Smooth muscle cell (in vitro differentiated cells): ENCODE measurements at regions not wholly inside any gene's neighbourhood (a gene's known extent, or its start where the extent isn't known, plus 50 kb on each side); places are given as distances from the start of the nearest gene placed in this dataset.

ENCODE experiments used
- DNase-seq: peaks from one replicate; lab custom pipeline; 2025; ENCODE audit not compliant: unreplicated experiment; lab: John Stamatoyannopoulos, UW
- H2AFZ ChIP-seq: fragments of 200-600 bp; sonication (generic); 2 replicates; pipeline ENCODE4 v1.6.0; 2016; ENCODE audit warnings: antibody characterized with exemption, low read depth, mild to moderate bottlenecking
- H3F3A ChIP-seq: fragments of 200-600 bp; sonication (generic); 2 replicates; pipeline ENCODE4 v1.6.0; 2017; ENCODE audit warnings: antibody characterized with exemption, low read depth
- H3K27ac ChIP-seq: fragments of 200-600 bp; sonication (generic); 2 replicates; pipeline ENCODE4 v1.5.1; 2016; ENCODE audit warnings: low read depth, mild to moderate bottlenecking
- H3K27me3 ChIP-seq: fragments of 200-600 bp; sonication (generic); 2 replicates; pipeline ENCODE4 v1.6.1; 2016; ENCODE audit warnings: low read depth, mild to moderate bottlenecking
- H3K36me3 ChIP-seq: fragments of 200-600 bp; sonication (generic); 2 replicates; pipeline ENCODE4 v1.5.1; 2016; ENCODE audit warnings: low read depth
- H3K4me1 ChIP-seq: fragments of 200-600 bp; sonication (generic); 2 replicates; pipeline ENCODE4 v1.5.1; 2016; ENCODE audit warnings: low read depth
- H3K4me2 ChIP-seq: fragments of 200-600 bp; sonication (generic); 2 replicates; pipeline ENCODE4 v1.6.0; 2016; ENCODE audit warnings: mild to moderate bottlenecking
- H3K4me3 ChIP-seq: fragments of 200-600 bp; sonication (generic); 2 replicates; pipeline ENCODE4 v1.5.1; 2016; ENCODE audit warnings: mild to moderate bottlenecking
- H3K79me2 ChIP-seq: fragments of 200-600 bp; sonication (generic); 2 replicates; pipeline ENCODE4 v1.6.0; 2016; ENCODE audit warnings: low read depth, mild to moderate bottlenecking
- H3K9ac ChIP-seq: fragments of 200-600 bp; sonication (generic); 2 replicates; pipeline ENCODE4 v1.6.0; 2016; ENCODE audit warnings: low read depth
- H3K9me3 ChIP-seq: fragments of 200-600 bp; sonication (generic); replicated peaks from 2 replicates; pipeline ENCODE4 v1.5.1; 2016; ENCODE audit warnings: low read depth
- H4K20me1 ChIP-seq: fragments of 200-600 bp; sonication (generic); 2 replicates; pipeline ENCODE4 v1.6.0; 2016; ENCODE audit warnings: low read depth
- WGBS: methylation state at CpG from one replicate; pipeline ENCODE4 v1.1.7; 2016; ENCODE audit warnings: low lambda C conversion rate; 5-methylcytosine and 5-hydroxymethylcytosine counted together
- TF ChIP-seq, protein P1 (sequence below): fragments of 200-600 bp; sonication (generic); IDR thresholded peaks from 2 replicates; pipeline ENCODE4 v1.5.1; 2017; ENCODE audit warnings: borderline replicate concordance, mild to moderate bottlenecking, antibody characterized with exemption; ENCODE audit not compliant: insufficient read depth, poor library complexity, severe bottlenecking

DNA sequence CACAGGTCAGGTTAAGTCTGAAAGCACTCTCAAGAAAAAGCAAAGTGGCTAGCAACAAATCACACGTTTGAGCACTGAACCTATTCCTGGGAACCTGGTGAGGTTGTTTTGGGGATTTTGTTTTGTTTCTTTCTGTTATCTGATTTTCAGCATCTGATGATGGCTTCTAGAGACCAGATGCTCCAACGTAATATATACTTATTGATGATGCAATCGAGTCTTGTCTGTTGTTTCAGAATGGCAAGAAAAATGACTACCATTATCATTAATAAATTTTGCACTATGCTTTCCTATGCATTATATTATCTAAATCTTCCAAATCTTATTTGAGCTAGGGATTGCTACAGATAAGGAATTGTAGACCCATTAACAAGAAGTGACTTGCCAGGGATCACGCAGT lies 312.3 kb upstream of the FAT3 start:
- no peak overlapping the region for H2AFZ ChIP-seq

DNA sequence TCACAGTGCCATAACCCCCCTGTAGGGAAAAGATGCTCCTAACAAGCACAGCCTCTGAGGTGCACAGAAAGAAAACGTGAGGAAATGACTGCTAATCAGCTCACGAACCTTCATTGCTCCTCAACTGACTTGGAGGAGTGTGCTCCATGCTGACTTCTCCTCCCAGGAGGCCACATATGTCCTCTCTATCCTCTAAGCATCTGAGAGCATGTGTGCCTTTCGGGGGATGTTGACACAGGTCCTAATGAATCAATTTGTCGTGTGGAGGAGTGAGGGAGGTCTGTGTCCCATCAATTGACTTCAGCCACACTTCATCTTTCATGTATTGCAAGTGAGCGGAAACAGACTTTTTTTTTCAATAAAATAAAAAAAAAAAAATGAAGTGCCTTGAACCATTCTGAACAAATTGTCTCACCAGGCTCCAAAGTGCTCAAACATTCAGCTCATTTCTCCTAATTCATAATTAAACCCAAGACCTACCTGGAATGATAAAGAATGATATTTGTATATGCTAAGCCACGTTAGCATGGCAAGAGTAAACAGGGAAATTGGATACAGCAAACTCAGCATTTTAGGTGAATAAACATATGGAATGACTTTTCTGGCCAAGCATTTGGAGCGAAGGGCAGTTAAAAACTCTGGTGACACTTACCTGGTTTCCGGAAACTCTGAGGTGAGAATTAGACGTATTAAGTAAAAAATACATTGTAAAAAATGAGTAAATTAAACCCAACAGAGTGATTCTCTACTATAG lies 317.6 kb upstream of the FAT3 start:
- whole genome bisulfite sequencing: 87% methylated on average over 9 of the region's 9 CpGs
- Histone ChIP-seq H3K36me3 (no peaks in the 10 kb centered on the region), H3K27me3 (no peaks in the 10 kb centered on the region), H3F3A (no peaks in the 10 kb centered on the region), H3K79me2 (no peaks in the 10 kb centered on the region), H3K27ac (no peak overlapping the region), H3K9me3 (no peaks in the 10 kb centered on the region), H3K4me1 (no peaks in the 10 kb centered on the region), H2AFZ (no peak overlapping the region), H3K9ac (no peak overlapping the region), H4K20me1 (no peaks in the 10 kb centered on the region), H3K4me2 (no peak overlapping the region), H3K4me3 (no peak overlapping the region)
- TF ChIP-seq, protein P1, sequence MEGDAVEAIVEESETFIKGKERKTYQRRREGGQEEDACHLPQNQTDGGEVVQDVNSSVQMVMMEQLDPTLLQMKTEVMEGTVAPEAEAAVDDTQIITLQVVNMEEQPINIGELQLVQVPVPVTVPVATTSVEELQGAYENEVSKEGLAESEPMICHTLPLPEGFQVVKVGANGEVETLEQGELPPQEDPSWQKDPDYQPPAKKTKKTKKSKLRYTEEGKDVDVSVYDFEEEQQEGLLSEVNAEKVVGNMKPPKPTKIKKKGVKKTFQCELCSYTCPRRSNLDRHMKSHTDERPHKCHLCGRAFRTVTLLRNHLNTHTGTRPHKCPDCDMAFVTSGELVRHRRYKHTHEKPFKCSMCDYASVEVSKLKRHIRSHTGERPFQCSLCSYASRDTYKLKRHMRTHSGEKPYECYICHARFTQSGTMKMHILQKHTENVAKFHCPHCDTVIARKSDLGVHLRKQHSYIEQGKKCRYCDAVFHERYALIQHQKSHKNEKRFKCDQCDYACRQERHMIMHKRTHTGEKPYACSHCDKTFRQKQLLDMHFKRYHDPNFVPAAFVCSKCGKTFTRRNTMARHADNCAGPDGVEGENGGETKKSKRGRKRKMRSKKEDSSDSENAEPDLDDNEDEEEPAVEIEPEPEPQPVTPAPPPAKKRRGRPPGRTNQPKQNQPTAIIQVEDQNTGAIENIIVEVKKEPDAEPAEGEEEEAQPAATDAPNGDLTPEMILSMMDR: no peak
- no peak for DNase-seq

More for the DNA sequence above, 312.3 kb upstream of the FAT3 start:
- Histone ChIP-seq H3K4me2 (no peak overlapping the region), H3K4me1 (no peaks in the 10 kb centered on the region), H3K4me3 (no peak overlapping the region), H3K36me3 (no peaks in the 10 kb centered on the region), H3F3A (no peaks in the 10 kb centered on the region), H3K79me2 (no peaks in the 10 kb centered on the region), H3K9me3 (no peaks in the 10 kb centered on the region), H3K27me3 (no peaks in the 10 kb centered on the region), H3K9ac (no peak overlapping the region), H4K20me1 (no peaks in the 10 kb centered on the region), H3K27ac (no peak overlapping the region)
- TF ChIP-seq, protein P1: no peak
- DNase-seq: no peak
- 76% methylated on average over 4 of the region's 4 CpGs for WGBS

DNA sequence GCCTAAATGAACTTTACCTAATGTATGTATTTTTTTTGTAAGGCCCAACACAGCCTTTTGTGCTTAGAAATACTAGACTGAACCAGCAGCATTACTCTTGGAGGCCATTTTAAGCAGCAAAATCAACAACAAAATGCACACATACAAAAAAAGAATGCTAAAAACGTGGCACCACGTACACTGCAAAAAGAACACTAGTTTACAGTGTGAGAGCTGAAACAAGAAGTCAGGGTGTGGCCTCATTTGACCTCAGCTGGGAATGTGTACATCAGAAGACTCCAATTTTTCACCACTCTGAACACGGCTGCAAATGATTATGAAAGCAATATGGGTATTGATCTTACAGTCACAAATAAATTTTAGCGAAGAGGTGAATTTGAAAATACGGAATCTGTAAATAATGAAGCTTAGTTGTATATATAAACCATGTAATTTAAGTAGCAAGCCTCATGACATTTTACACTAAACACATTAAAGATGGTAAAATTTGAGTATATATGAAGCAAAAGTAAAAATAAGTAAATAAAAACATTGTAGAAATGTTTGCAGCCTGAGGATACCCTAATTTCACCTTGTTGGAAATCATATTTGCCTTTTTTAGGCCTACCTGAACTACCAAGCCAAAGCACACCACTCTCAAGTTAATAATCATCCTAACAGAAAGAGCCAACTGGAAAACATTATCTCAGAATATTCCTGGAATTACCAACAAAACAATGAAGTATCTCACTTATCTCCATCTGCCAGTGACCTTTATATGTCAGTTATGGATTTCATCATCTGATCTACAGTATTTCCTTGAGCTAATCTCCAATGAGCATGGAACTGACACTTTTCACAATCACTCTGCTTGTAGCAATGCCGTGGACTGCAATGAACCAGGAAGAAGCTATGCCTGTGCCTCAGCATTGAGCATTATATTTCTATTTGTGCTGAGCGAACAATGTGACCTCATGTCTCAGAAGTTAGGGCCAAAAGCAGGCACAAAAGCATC lies 319.5 kb upstream of the FAT3 start:
- no peaks in the 10 kb centered on the region for H3K27me3 ChIP-seq
- no peak for DNase-seq
- TF ChIP-seq, protein P1: no peak
- H3K79me2 ChIP-seq: no peaks in the 10 kb centered on the region
- no peak overlapping the region for H3K4me3 ChIP-seq
- 90% methylated on average over 7 of the region's 7 CpGs for WGBS
- no peaks in the 10 kb centered on the region for H3F3A ChIP-seq
- H3K4me2 ChIP-seq: no peak overlapping the region
- no peak overlapping the region for H3K9ac ChIP-seq
- H4K20me1 ChIP-seq: no peaks in the 10 kb centered on the region
- no peak overlapping the region for H2AFZ ChIP-seq
- H3K27ac ChIP-seq: no peak overlapping the region
- H3K36me3 ChIP-seq: no peaks in the 10 kb centered on the region
- H3K9me3 ChIP-seq: no peaks in the 10 kb centered on the region
- H3K4me1 ChIP-seq: no peaks in the 10 kb centered on the region
